GM12874 (cell line): ENCODE measurements at regions not wholly inside any gene's neighbourhood (a gene's known extent, or its start where the extent isn't known, plus 50 kb on each side); places are given as distances from the start of the nearest gene placed in this dataset.

Experiments
- TF ChIP-seq, protein P1 (sequence below): IDR thresholded peaks from 2 replicates; pipeline ENCODE4 v1.5.1; 2011; ENCODE audit warnings: low read depth, mild to moderate bottlenecking, control low read depth, low read length, moderate library complexity; ENCODE audit not compliant: insufficient read depth

DNA sequence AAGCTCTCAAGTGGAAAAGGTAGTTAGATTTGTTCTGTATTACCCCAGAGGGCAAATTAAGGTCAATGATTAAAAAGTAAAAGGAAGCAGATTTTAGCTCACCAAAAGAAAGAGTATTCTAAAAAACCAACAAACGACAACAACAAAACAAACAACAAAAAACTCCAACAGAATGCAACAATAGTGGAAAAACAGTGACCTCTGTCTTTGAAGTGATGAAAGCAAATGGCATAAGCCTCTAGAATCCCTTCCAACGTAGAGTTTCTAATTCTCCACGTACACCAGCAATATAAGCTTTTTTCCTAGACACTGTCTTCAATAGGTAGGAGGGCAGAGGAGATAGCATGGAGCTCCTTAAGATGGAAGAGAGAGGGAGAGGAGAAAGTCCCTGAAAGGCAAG is 359.1 kb downstream of the TTLL7 start:
- TF ChIP-seq, protein P1, sequence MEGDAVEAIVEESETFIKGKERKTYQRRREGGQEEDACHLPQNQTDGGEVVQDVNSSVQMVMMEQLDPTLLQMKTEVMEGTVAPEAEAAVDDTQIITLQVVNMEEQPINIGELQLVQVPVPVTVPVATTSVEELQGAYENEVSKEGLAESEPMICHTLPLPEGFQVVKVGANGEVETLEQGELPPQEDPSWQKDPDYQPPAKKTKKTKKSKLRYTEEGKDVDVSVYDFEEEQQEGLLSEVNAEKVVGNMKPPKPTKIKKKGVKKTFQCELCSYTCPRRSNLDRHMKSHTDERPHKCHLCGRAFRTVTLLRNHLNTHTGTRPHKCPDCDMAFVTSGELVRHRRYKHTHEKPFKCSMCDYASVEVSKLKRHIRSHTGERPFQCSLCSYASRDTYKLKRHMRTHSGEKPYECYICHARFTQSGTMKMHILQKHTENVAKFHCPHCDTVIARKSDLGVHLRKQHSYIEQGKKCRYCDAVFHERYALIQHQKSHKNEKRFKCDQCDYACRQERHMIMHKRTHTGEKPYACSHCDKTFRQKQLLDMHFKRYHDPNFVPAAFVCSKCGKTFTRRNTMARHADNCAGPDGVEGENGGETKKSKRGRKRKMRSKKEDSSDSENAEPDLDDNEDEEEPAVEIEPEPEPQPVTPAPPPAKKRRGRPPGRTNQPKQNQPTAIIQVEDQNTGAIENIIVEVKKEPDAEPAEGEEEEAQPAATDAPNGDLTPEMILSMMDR = no peak

DNA sequence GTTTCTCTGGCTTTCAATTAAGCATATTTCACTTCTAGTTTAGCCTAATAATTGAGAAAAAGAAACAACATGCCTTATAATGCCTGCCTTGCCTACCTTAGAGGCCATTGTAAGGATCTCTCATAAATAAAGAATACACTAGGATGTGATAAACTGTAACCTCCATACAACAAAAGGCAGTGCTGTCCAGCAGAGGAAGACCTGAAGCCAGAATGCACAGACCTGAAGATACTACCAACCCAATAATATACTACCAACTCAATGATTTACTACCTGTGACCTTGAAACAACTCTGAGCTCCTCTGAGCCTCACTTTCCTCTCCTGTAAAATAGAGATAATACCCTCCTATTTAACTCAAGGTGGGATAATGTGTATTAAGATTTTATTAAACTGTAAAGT is 361.3 kb downstream of the TTLL7 start:
- TF ChIP-seq, protein P1 = no peak

DNA sequence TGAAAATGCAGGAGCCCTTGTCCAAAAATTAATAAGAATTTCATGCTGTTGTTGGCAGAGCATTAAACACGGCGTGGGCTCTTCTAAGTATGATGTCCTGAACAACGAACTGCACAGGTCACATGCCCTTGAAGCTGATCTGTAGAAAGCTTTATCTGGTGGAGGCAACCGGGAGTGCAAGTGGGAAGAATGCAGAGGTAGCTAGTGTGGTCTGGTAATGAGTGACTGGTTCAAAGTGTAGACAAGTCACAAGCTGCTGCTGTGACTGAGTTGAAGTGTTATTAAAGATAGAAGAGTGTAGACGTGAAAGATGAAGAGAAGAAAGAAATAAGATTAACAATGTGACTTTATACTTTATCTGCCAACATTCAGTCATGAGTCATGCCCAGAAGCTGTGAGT is 361.9 kb downstream of the TTLL7 start:
- TF ChIP-seq, protein P1 = no peak

DNA sequence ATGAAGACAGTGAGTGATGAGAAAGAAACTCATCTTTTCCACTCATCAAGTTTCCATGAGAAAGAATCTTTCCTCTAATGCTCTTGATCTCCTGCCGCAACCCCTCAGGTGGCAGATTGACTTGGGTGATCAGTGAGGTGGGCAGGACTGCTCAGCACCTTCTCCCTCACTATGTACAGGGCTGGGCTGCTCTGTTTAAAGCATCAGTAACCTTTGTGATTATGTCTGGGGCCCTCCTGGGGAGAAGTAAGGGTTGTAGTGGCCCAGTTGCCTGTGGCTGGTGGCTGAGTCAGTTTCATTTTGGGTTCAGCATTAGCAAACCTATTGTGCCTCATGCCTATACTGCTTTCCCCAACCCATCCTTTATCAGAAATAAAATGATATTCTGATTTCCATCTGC is 366.0 kb downstream of the TTLL7 start:
- TF ChIP-seq, protein P1 = no peak

DNA sequence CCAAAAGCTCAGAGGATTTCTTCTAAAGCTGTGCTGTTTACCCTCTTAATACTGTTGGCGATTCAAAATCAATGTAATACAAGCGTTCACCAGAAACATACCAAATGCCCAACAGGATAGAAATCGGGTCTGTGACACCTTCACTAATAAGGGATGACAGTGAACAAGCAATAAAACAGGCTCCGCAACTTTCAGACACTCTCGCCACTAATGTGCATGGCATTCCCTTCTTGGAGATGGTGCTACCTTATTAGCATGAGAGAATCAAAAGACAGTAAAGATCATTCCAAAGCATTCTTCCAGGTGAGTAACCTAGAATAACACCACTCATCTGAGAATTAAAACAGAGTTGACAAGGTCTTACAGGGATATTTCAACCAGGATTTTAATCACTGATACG is 367.1 kb downstream of the TTLL7 start:
- TF ChIP-seq, protein P1 = no peak

DNA sequence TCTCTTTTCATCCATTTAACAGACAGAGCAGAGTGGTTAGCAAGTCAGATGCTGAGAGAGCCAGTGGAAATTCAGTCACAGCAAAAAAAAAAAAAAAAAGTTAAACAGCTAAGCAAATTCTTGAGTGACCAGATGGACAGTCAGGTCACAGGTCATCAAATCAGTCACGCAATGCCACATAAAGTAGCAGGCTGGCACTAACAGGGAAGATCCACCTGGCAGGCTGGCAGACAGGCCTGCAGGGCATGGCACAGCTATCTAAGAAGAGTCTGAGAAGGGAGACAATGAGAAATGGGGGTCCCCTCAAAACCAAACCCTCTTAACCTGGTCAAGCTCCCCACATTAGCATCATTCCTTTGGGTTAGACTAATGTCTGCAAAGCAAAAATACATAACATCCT is 371.9 kb downstream of the TTLL7 start:
- TF ChIP-seq, protein P1 = no peak

DNA sequence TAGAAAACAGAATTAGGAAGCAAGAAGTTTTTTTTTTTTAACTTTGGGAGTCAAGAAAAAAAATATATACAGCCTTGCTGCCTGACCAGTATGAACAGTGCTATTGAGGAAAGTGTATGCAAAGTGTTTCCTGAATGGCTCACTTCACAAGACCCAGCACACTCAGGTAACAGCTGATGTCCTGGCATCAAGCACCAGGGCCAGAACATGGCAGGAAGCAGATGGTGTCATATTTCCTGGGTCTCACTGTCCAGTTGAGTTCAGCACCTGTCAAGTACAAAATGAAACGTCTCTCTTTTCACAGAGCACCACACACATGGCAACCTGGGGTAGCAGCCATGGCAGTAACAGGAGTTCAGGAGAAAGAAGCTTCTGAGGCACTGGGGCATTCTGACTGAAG is 372.3 kb downstream of the TTLL7 start:
- TF ChIP-seq, protein P1 = no peak

DNA sequence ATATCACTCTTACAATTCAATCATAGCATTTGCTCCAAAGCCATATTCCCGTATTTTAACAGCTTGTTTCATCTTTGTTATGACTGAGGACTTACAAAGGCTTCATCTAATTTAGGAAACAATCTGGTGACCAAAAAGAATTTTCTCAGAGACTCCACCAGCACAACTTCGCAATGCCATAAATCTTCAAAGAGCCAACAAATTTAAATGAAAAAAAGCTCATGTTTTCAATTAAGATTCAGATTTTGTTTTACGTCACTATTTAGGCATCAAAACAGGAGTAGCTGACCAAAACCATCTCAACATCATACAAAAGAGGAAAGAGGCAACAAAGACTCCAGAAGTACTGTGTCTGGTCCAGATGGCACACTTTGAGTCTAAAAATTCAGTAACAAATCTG is 373.3 kb downstream of the TTLL7 start:
- TF ChIP-seq, protein P1 = no peak
